Activated CD4-positive, alpha-beta T cell treated with anti-CD3 and anti-CD28 coated beads, Interleukin-2, amount 50 U/mL, for 24 hours (primary cell): ENCODE measurements at regions not wholly inside any gene's neighbourhood (a gene's known extent, or its start where the extent isn't known, plus 50 kb on each side); places are given as distances from the start of the nearest gene placed in this dataset.

ENCODE experiments used
- DNase-seq, 2 donors: peaks; one replicate each; pipeline ENCODE4 v3.0.0-alpha.2; 2020; ENCODE audit warnings: low read depth in 1 of 2, low spot score in 1 of 2

DNA sequence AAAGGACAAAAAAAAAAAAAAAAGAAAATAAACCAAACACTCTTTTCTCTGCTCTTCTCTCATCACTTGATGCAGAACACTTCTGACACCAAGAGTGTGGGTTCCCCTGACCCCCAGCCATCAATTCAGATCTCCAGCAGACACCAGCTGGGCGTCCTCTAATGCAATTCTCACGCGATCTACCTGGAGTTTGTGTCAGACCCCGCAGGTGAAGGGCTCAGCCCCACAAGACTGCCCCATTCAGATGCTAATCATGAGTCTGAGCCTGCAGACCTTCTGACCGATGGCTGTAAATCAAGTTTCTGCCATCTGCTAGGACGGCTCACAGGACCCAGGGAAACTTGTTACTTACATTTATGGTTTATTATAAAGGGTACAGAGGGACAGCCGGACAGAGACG is 133.6 kb upstream of the C1orf174 start:
- no peak for DNase-seq

DNA sequence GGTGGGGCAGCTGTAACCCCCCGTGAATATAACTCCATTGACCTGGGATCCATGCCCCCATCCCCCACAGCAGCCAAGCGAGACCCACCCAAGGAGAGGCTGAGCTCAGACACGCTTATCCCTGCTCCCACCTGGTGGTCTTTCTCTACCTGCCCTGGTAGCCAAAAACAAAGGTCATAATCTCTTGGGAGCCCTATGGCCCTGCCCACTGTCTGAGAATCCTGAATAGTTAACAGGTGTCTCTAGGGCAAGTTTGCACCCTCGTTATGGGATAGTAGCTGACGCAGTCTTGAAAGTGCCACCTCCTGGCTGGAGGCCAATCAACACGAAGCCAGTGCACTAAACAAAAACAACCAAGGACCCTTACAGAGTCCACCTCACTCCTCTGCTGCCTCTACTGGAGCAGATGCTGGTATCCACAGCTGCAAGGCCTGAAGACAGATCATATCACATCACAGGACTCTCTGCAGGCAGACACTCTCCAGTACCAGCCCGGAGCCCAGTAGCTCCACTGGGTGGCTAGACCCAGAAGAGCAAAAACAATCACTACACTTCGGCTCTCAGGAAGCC is 134.3 kb upstream of the C1orf174 start:
- no peak for DNase-seq

DNA sequence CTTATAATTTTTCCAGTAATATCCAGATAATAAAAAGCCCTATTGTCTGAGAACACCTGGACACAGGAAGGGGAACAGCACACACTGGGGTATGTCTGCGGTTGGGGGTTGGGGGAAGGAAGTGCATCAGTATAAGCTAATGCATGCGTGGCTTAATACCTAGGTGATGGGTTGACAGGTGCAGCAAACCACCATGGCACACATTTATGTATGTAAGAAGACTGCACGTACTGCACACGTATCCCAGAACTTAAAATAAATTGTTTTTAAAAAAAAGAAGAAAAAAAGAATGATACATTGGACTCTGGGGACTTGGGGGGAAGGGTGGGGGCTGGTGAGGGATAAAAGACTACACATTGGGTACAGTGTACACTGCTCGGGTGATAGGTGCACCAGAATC is 144.9 kb upstream of the C1orf174 start:
- DNase-seq = no peak

DNA sequence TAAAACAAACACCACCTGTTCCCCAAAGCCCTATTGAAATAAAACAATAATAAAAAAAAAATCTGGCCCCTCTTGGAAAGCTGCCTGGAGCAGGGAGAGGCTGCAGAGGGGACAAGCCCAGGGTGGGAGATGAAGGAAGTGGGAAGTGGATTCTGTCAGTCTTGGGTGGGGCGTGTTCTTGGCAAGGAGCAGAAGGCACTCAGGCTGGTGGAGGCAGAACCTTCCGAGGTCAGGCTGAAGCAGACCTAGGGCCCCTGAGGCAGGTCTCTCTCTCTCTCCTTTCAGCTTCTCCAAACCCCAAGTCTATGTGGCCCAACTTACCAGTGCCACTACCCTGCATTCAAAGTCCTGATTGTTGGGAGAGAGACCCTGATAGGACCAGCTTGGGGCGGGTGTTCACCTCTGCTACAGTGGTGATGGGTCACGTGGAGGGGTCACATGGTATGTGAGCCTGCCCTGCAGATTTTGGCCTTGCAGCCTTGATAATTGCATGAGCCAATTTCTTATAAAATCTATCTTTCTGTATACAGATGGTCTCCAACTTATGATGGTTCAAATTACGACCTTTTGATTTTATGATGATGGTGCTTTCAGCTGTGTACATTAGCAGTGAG is 145.4 kb upstream of the C1orf174 start:
- DNase-seq = no peak

DNA sequence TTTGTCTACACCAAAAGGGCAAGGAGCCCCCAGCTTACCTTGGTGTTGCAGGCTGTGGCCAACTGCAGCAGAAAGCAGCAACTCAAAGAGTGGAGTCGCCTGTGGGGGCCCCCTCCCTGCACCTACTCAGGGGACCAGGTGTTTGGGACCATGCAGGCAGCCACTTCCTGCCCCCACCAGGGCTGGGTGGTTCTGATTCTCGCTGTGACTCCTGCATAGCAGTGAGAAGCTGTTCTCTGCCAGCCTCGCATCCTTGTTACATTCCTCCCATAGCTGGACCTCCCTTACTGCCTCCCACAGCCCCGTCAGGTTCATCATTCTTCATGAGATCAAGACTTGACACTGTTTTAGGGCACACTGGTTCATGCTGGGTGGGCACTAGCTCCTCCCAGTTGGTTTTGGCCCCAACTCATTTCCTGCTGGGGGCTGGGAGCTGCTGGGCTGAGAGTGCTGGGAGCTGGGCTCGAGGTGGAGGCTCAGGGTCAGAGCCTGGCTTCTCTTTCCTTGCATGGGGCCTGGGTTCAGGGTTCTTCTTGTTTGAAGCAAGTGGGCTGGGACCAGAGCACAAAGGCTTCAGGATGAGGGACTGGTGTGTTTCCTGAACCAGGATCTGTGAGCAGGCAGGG is 146.9 kb upstream of the C1orf174 start:
- DNase-seq = no peak

GRCh38 chr1:4047666-4048065 is 147.6 kb upstream of the C1orf174 start:
- DNase-seq = no peak

- no peak for DNase-seq
Measured at GRCh38 chr1:4048076-4048475, 148.0 kb upstream of the C1orf174 start.

GRCh38 chr1:4048921-4049320 is 148.8 kb upstream of the C1orf174 start:
- DNase-seq = no peak

DNA sequence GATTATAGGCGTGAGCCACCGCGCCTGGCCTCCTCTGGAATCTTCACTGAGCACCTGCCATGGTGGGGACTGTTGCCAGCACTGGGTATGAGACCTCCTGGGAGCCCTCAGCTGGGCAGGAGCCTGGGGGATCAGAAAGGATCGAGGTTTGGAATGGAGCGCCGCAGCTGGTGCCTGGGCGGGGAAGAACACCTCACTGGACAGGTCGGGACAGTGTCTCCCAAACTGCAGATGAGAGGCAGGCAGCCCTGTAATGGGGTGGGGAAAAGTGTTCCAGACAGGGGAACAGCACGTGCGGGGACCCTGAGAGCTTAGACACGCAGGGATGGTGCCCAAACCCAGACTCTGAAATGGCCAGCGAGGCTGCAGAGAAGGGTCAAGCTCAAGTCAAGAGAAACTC is 150.9 kb upstream of the C1orf174 start:
- no peak for DNase-seq

- DNase-seq = no peak
Measured at GRCh38 chr1:4052657-4053056, 152.6 kb upstream of the C1orf174 start.

GRCh38 chr1:4053160-4053748 is 153.2 kb upstream of the C1orf174 start:
- DNase-seq = no peak

GRCh38 chr1:4053774-4054173 is 153.7 kb upstream of the C1orf174 start:
- no peak for DNase-seq

GRCh38 chr1:4055294-4055967 is 155.4 kb upstream of the C1orf174 start:
- DNase-seq = no peak

GRCh38 chr1:4056422-4056821 is 156.3 kb upstream of the C1orf174 start:
- no peak for DNase-seq

DNA sequence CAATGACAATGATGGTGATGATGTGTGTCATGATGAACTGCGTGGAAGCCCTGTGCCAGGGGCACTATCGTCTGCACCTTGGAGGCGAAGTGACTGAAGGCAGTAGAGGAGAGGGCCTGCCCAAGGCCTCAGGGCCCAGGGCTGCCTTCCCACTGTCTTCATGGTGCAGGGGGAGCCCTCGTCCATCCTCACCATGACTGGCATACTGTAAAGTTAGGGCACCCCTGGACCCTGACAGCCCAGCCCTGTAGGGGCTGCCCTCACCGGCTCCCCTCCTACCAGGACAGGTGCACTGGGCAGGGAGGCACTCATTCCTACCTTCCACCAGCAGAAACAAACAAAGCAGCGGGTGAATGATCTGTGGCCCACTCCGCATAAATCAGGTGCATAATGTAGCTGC is 156.9 kb upstream of the C1orf174 start:
- no peak for DNase-seq

DNA sequence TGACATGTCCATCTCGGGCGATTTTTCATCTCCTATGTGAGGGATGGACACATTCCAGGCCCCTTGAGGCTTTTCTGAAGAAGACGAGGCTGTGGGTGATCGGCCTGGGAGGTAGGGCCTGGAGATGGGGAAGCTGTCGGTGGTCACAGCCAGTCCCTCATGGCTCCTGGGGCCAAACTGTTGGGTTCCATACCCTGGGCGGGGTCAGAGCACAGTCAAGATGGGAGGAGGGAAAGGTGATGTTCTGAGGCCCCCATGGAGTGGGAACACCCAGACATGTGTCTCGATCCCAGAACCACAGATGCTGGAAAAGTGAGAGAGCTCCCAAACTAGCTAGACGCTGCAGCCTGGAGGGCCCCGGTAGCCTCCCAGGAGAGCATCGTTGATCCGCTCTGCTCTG is 157.5 kb upstream of the C1orf174 start:
- no peak for DNase-seq

DNA sequence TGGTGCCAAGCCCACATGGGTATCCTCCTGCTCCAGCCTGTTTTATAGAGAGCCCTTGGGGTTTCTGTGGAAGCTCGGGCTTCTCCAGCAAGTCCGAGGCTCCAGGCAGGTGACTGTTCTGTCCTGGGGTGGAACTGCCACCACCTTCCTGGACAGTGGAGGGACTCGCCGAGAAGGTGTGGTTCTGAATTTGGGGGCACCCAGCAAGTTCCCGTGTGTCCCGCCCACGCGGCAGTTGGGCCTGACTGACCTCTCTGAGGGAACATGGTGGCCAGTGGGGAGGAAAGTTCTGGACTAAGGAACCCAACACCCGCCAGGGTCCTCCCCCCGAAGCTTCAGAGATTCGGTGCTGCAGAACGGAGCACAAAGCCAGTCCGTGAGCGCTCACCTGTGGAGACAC is 158.1 kb upstream of the C1orf174 start:
- no peak for DNase-seq

GRCh38 chr1:4058706-4059105 is 158.6 kb upstream of the C1orf174 start:
- DNase-seq = no peak

DNA sequence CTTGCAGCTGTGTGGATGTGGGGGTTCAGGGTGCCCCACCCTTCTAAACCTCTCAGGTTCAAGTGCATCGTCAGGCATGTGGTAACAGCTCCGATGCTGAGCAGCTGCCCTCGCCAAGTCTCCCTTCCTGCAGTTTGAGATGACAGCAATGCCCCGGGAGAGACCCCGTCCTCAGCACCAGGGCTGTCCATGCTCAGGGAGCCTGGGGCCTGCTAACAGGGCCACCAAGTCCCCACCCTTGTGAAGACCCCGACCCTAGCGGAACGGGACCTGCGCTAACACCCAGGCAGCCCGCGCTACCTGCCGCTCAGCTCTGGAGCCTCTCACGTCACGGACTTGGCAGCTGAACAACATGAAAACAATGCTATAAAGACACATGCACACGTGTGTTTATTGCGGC is 159.2 kb upstream of the C1orf174 start:
- DNase-seq = no peak

GRCh38 chr1:4060850-4061249 is 160.8 kb upstream of the C1orf174 start:
- no peak for DNase-seq

DNA sequence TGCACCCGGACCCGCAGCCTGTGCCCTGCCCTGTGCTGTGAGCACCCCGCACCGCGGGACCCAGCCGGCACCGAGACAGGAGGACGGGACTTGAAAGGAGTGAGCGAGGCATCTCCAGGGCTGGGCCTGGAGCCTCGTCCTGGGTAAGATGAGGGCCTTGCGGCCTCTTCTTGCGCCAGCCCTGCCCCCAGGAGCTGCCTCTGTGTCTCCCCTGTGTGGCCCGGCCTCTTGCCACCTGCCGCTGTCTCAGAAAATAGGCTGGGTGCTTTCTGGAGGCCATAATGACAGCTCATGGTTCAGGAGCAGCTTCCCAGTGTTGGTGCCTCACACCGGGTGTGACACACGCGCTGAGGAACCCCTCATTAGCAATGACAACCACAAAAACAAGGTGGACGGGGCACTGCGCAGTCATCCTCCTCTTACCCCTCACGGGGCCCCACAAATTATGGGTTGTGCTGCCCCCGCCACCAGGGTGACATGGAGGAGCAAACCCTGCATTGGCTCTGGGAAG is 161.5 kb upstream of the C1orf174 start:
- no peak for DNase-seq

- no peak for DNase-seq
Measured at GRCh38 chr1:4062041-4062440, 162.0 kb upstream of the C1orf174 start.
